ENCODE measurements at regions not wholly inside any gene's neighbourhood (a gene's known extent, or its start where the extent isn't known, plus 50 kb on each side); places are given as distances from the start of the nearest gene placed in this dataset.

DNA sequence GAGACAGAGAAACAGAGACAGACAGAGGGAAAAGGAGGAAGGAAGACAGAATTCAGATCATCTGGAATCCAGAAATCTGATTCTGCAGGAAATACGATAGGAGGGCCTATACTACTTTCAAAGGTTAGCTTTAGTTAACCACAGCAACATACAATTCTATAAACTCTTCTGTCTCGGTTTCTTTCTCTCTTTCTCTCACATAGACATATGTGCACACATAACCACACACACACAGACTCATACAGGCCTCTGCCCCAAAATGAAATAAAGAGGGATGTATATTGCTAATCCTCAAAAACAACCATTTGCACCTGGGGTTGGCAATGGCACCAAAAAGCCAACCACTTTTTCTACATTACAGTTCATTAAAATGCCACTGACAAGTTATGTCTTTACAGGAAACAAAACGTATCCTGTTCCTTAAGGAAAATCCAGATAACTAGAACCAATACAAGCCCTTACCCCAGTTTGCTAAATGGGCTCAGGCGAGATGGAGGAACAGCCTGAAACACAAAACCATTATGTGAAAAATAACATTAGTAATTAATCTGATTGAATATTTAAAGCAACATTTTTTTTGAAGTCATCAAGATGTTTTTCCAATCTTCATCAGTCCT is 372.3 kb upstream of the CCNH start:
- TF ChIP-seq EP300 (IDR thresholded peaks at IDR 0.05; ENCODE audit: borderline replicate concordance in 1 of 2, low read depth in 1 of 2, low read length in 1 of 2) (no peak), CTCF (IDR thresholded peaks at IDR 0.05) (no peak), USF2 (IDR thresholded peaks at IDR 0.05; ENCODE audit: borderline replicate concordance, low read depth, low read length) (no peak), FOXJ3 (CRISPR knock-in tag; IDR thresholded peaks at IDR 0.05) (no peak)

Measured in SK-N-SH (cell line).